ENCODE measurements at regions not wholly inside any gene's neighbourhood (a gene's known extent, or its start where the extent isn't known, plus 50 kb on each side); places are given as distances from the start of the nearest gene placed in this dataset.

- Histone ChIP-seq H3K9me3 (ENCODE audit: control insufficient read depth, insufficient read depth, low read length) (peaks cover 17% of the 10 kb centered on the region), H3K27me3 (ENCODE audit: control insufficient read depth, insufficient read depth, low read length) (no peaks in the 10 kb centered on the region), H3K4me3 (ENCODE audit: low read depth, low read length) (no peak overlapping the region), H3K27ac (ENCODE audit: low read depth, low read length) (no peak overlapping the region)
- no peak for TF ChIP-seq CTCF (IDR thresholded peaks at IDR 0.05; ENCODE audit: low read depth, low read length)
- no peak for DNase-seq (ENCODE audit: low read depth, low spot score)
- ChIA-PET CTCF (interaction anchor here (0.5 kb wide), 1 partner anchor 1463 kb away, joined by 4 read pairs; no protein-coding TSS in a partner anchor), POLR2A (no interaction called here)
These were observed 109.0 kb downstream of the TFAP2A start for GRCh38 chr6:10305790-10306415.

GRCh38 chr6:10303608-10304506 is 111.0 kb downstream of the TFAP2A start:
- Histone ChIP-seq H3K27me3 (ENCODE audit: control insufficient read depth, insufficient read depth, low read length) (no peaks in the 10 kb centered on the region), H3K27ac (ENCODE audit: low read depth, low read length) (no peak overlapping the region), H3K4me3 (ENCODE audit: low read depth, low read length) (no peak overlapping the region), H3K9me3 (ENCODE audit: control insufficient read depth, insufficient read depth, low read length) (peaks cover 23% of the 10 kb centered on the region)
- CTCF ChIA-PET = interaction anchor here (1.1 kb wide), 1 partner anchor 48 kb away, joined by 3 read pairs; no protein-coding TSS in a partner anchor
- POLR2A ChIA-PET = no interaction called here
- TF ChIP-seq CTCF (IDR thresholded peaks at IDR 0.05; ENCODE audit: low read depth, low read length) = no peak
- DNase-seq (ENCODE audit: low read depth, low spot score) = no peak

- Histone ChIP-seq H3K9me3 (ENCODE audit: control insufficient read depth, insufficient read depth, low read length) (peaks cover 23% of the 10 kb centered on the region), H3K27ac (ENCODE audit: low read depth, low read length) (no peak overlapping the region), H3K27me3 (ENCODE audit: control insufficient read depth, insufficient read depth, low read length) (no peaks in the 10 kb centered on the region), H3K4me3 (ENCODE audit: low read depth, low read length) (no peak overlapping the region)
- no peak for TF ChIP-seq CTCF (IDR thresholded peaks at IDR 0.05; ENCODE audit: low read depth, low read length)
- ChIA-PET POLR2A (interaction anchor here (0.6 kb wide), 1 partner anchor 119 kb away, joined by 3 read pairs; no protein-coding TSS in a partner anchor), CTCF (interaction anchor here (1.1 kb wide), 1 partner anchor 47 kb away, joined by 3 read pairs; no protein-coding TSS in a partner anchor)
- no peak for DNase-seq (ENCODE audit: low read depth, low spot score)
These were observed 112.2 kb downstream of the TFAP2A start for GRCh38 chr6:10302566-10303235.

GRCh38 chr6:10300071-10300470 is 114.8 kb downstream of the TFAP2A start:
- Histone ChIP-seq H3K4me3 (ENCODE audit: low read depth, low read length) (no peak overlapping the region), H3K9me3 (ENCODE audit: control insufficient read depth, insufficient read depth, low read length) (peaks cover 20% of the 10 kb centered on the region), H3K27me3 (ENCODE audit: control insufficient read depth, insufficient read depth, low read length) (no peaks in the 10 kb centered on the region), H3K27ac (ENCODE audit: low read depth, low read length) (no peak overlapping the region)
- TF ChIP-seq CTCF (IDR thresholded peaks at IDR 0.05; ENCODE audit: low read depth, low read length) = no peak
- ChIA-PET POLR2A (no interaction called here), CTCF (no interaction called here)
- DNase-seq (ENCODE audit: low read depth, low spot score) = no peak
